ENCODE measurements at regions not wholly inside any gene's neighbourhood (a gene's known extent, or its start where the extent isn't known, plus 50 kb on each side); places are given as distances from the start of the nearest gene placed in this dataset.

GRCh38 chr11:41971592-41971991 is 512.1 kb upstream of the LRRC4C start:
- no peak for DNase-seq (ENCODE audit: low spot score)

- no peak for DNase-seq (ENCODE audit: low spot score)
Measured at GRCh38 chr11:41978945-41979344, 519.5 kb upstream of the LRRC4C start.

- DNase-seq (ENCODE audit: low spot score), result no peak
Measured at GRCh38 chr11:41980741-41981140, 521.3 kb upstream of the LRRC4C start.

- no peak for DNase-seq (ENCODE audit: low spot score)
Measured at GRCh38 chr11:41982276-41982675, 522.8 kb upstream of the LRRC4C start.

GRCh38 chr11:41982975-41983374 is 523.5 kb upstream of the LRRC4C start:
- DNase-seq (ENCODE audit: low spot score), result no peak

- no peak for DNase-seq (ENCODE audit: low spot score)
Measured at GRCh38 chr11:41983475-41983874, 524.0 kb upstream of the LRRC4C start.

- DNase-seq (ENCODE audit: low spot score), result no peak
Measured at GRCh38 chr11:41984023-41984422, 524.6 kb upstream of the LRRC4C start.

GRCh38 chr11:41985799-41986198 is 526.3 kb upstream of the LRRC4C start:
- DNase-seq (ENCODE audit: low spot score), result no peak

- DNase-seq (ENCODE audit: low spot score), result no peak
Measured at GRCh38 chr11:41988951-41989572, 529.6 kb upstream of the LRRC4C start.

- no peak for DNase-seq (ENCODE audit: low spot score)
Measured at GRCh38 chr11:41989823-41990380, 530.5 kb upstream of the LRRC4C start.

- no peak for DNase-seq (ENCODE audit: low spot score)
Measured at GRCh38 chr11:41996533-41996932, 537.1 kb upstream of the LRRC4C start.

GRCh38 chr11:41997844-41998401 is 538.5 kb upstream of the LRRC4C start:
- no peak for DNase-seq (ENCODE audit: low spot score)

- DNase-seq (ENCODE audit: low spot score), result no peak
Measured at GRCh38 chr11:41999066-41999465, 539.6 kb upstream of the LRRC4C start.

GRCh38 chr11:42003801-42004200 is 544.3 kb upstream of the LRRC4C start:
- DNase-seq (ENCODE audit: low spot score), result no peak

GRCh38 chr11:42006766-42007165 is 547.3 kb upstream of the LRRC4C start:
- DNase-seq (ENCODE audit: low spot score), result no peak

GRCh38 chr11:42012271-42012670 is 552.8 kb upstream of the LRRC4C start:
- DNase-seq (ENCODE audit: low spot score), result no peak

GRCh38 chr11:42013656-42014201 is 554.3 kb upstream of the LRRC4C start:
- no peak for DNase-seq (ENCODE audit: low spot score)

- DNase-seq (ENCODE audit: low spot score), result no peak
Measured at GRCh38 chr11:42021911-42022310, 562.5 kb upstream of the LRRC4C start.

- no peak for DNase-seq (ENCODE audit: low spot score)
Measured at GRCh38 chr11:42023267-42023666, 563.8 kb upstream of the LRRC4C start.

GRCh38 chr11:42025121-42025803 is 565.8 kb upstream of the LRRC4C start:
- DNase-seq (ENCODE audit: low spot score), result no peak

- DNase-seq (ENCODE audit: low spot score), result no peak
Measured at GRCh38 chr11:42034826-42035225, 575.4 kb upstream of the LRRC4C start.

GRCh38 chr11:42036201-42036600 is 576.7 kb upstream of the LRRC4C start:
- no peak for DNase-seq (ENCODE audit: low spot score)

GRCh38 chr11:42043312-42043711 is 583.9 kb upstream of the LRRC4C start:
- no peak for DNase-seq (ENCODE audit: low spot score)
